Aorta (tissue), 5 donors: ENCODE measurements at regions not wholly inside any gene's neighbourhood (a gene's known extent, or its start where the extent isn't known, plus 50 kb on each side); places are given as distances from the start of the nearest gene placed in this dataset.

Experiments used
- ATAC-seq: fragments of 200-7000 bp; cut with Tn5 transposase; one replicate; pipeline ENCODE4 v1.9.1; 2022; ENCODE audit warnings: moderate library complexity; ENCODE audit not compliant: low FRiP score
- DNase-seq, 2 donors: peaks; one replicate each; pipeline ENCODE4 v3.0.0-alpha.2; 2020
- H3K27ac ChIP-seq, 2 donors: one replicate each; pipeline ENCODE4 v1.5.1; 2013; ENCODE audit warnings: low read length in 2 of 2, mild to moderate bottlenecking in 2 of 2, moderate library complexity in 2 of 2, control low read depth in 1 of 2, inconsistent platforms in 1 of 2, low read depth in 1 of 2
- H3K27me3 ChIP-seq, 2 donors: one replicate each; pipeline ENCODE4 v1.6.1; 2013; ENCODE audit warnings: control low read depth in 1 of 2, low read length in 1 of 2, mild to moderate bottlenecking in 1 of 2, moderate library complexity in 1 of 2; ENCODE audit not compliant: insufficient read depth in 2 of 2, control insufficient read depth in 1 of 2
- H3K36me3 ChIP-seq, 2 donors: one replicate each; pipeline ENCODE4 v1.6.1; 2013; ENCODE audit warnings: control low read depth in 1 of 2, low read length in 1 of 2, mild to moderate bottlenecking in 1 of 2; ENCODE audit not compliant: insufficient read depth in 2 of 2, control insufficient read depth in 1 of 2
- H3K4me1 ChIP-seq, 2 donors: one replicate each; pipeline ENCODE4 v1.6.1; 2013; ENCODE audit warnings: low read length in 2 of 2, control low read depth in 1 of 2, mild to moderate bottlenecking in 1 of 2, moderate library complexity in 1 of 2; ENCODE audit not compliant: insufficient read depth in 2 of 2, control insufficient read depth in 1 of 2
- H3K4me3 ChIP-seq, 2 donors: one replicate each; pipeline ENCODE4 v1.5.1; 2013; ENCODE audit warnings: low read length in 2 of 2, control low read depth in 1 of 2, mild to moderate bottlenecking in 1 of 2
- H3K9me3 ChIP-seq: one replicate; pipeline ENCODE4 v1.6.1; 2013; ENCODE audit warnings: mild to moderate bottlenecking, low read length; ENCODE audit not compliant: control insufficient read depth
- WGBS, 2 donors: extraction: QIAGEN DNeasy Blood & Tissue Kit; methylation state at CpG; one replicate each; pipeline ENCODE4 v1.1.7; 2013; 5-methylcytosine and 5-hydroxymethylcytosine counted together
- intact Hi-C, 2 donors: fragments of 100-400 bp; cut with DNase I; formaldehyde crosslinking; loops; one replicate each; pipeline versions ENCODE4 v1.14.2 to v1.15.0; 2022
- donor health status: healthy with polysubstance abuse.
- donor health status: Bipolar disorder and iron deficiency.
- donor health status: DM: no; HTN: no; CAD: no.
- donor health status: DM: no; HTN: no; CAD: no.
- donor health status: DM: yes; HTN: yes; CAD: no.

GRCh38 chr6:144935661-144936060, 650.5 kb downstream of the UTRN start:
- DNase-seq (no peak), ATAC-seq (no peak)
- no peaks in the 10 kb centered on the region for H3K9me3 ChIP-seq
- no peak overlapping the region for H3K27ac ChIP-seq
- 84 to 100% methylated on average over 1 of the region's 1 CpG for WGBS, 2 donors
- intact Hi-C loops: loop anchor here in 1 of 2 donors (10.0 kb wide), 1 partner anchor 351 kb away; no protein-coding TSS in a partner anchor
- no peaks in the 10 kb centered on the region for H3K4me1 ChIP-seq
- H3K4me3 ChIP-seq: no peak overlapping the region
- H3K36me3 ChIP-seq: no peaks in the 10 kb centered on the region
- no peaks in the 10 kb centered on the region for H3K27me3 ChIP-seq

- no peaks in the 10 kb centered on the region for H3K9me3 ChIP-seq
- no peaks in the 10 kb centered on the region for H3K36me3 ChIP-seq
- intact Hi-C loops: loop anchor here in 1 of 2 donors (10.0 kb wide), 1 partner anchor 352 kb away; no protein-coding TSS in a partner anchor
- no peak overlapping the region for H3K4me3 ChIP-seq
- WGBS, 2 donors: 49 to 69% methylated on average over 2 of the region's 2 CpGs
- H3K27ac ChIP-seq: no peak overlapping the region
- no peaks in the 10 kb centered on the region for H3K27me3 ChIP-seq
- ATAC-seq (no peak), DNase-seq (no peak)
- no peaks in the 10 kb centered on the region for H3K4me1 ChIP-seq
These were observed 651.6 kb downstream of the UTRN start for GRCh38 chr6:144936764-144937163.

DNA sequence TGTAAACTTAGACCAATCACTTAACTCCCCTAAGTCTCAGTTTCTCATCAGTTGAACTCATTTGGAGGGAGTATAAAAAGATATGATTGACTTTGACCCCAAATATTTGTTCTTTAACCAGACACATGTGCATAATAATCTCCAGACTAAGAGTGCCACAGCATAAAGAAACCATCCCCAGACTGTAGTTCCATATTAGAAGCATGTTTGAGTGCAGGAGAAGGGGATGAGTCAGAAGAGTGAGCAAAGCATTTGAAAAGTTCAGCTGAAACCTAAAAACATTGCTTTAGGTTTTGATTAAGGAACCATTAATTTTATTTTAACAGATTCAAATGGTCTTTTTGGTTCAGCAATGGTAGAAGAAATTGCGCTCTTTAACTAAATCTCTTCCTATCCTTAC, 654.8 kb downstream of the UTRN start:
- 97 to 100% methylated on average over 1 of the region's 1 CpG for WGBS, 2 donors
- peaks cover 0 to 2% of the 10 kb centered on the region in 2 donors for H3K4me1 ChIP-seq
- H3K36me3 ChIP-seq: no peaks in the 10 kb centered on the region
- H3K4me3 ChIP-seq: no peak overlapping the region
- H3K9me3 ChIP-seq: no peaks in the 10 kb centered on the region
- no peak for DNase-seq
- no peak overlapping the region for H3K27ac ChIP-seq
- no peak for ATAC-seq
- peaks cover 0 to 1% of the 10 kb centered on the region in 2 donors for H3K27me3 ChIP-seq
- intact Hi-C loops: loop anchor here in 1 of 2 donors (10.0 kb wide), 1 partner anchor 355 kb away; no protein-coding TSS in a partner anchor

- peaks cover 0 to 1% of the 10 kb centered on the region in 2 donors for H3K27me3 ChIP-seq
- H3K27ac ChIP-seq: no peak overlapping the region
- H3K4me3 ChIP-seq: no peak overlapping the region
- H3K4me1 ChIP-seq: peaks cover 0 to 2% of the 10 kb centered on the region in 2 donors
- intact Hi-C loops: no loop called here
- WGBS, 2 donors: 86% methylated on average over 4 of the region's 4 CpGs
- no peak for ATAC-seq
- no peaks in the 10 kb centered on the region for H3K36me3 ChIP-seq
- no peak for DNase-seq
- H3K9me3 ChIP-seq: no peaks in the 10 kb centered on the region
These were observed 659.0 kb downstream of the UTRN start for GRCh38 chr6:144944106-144944505.

DNA sequence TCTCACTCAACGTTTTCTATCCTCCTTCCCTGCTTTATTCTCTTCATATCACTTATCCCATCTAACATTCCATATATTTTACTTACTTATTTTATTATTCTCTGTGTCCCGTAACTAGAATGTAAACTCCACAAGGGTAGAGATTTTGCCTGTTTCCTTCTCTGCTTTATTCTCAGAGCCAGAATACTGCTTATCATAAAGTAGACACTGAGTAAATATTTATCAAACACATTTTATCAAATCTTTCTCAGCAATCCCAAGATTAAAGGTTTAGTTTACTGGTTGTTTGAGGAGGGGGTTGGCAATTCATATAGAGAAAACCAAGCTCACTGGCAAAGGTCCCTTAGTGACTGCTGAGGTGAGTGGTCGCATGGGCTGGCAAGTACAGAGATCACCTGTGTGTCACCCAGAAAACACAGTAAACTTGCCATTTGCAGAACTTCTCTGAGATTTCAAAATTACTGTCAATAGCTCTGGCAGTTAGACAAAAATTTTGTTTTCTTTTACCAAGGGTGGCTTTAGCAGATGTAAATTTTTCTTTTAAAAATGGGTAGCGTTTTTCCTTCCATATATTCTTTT, 662.4 kb downstream of the UTRN start:
- intact Hi-C loops: no loop called here
- H3K36me3 ChIP-seq: no peaks in the 10 kb centered on the region
- no peak for ATAC-seq
- peaks cover 0 to 2% of the 10 kb centered on the region in 2 donors for H3K4me1 ChIP-seq
- H3K9me3 ChIP-seq: no peaks in the 10 kb centered on the region
- H3K27me3 ChIP-seq: peaks cover 0 to 1% of the 10 kb centered on the region in 2 donors
- 61 to 68% methylated on average over 4 of the region's 4 CpGs for WGBS, 2 donors
- DNase-seq: no peak
- H3K4me3 ChIP-seq: no peak overlapping the region
- H3K27ac ChIP-seq: no peak overlapping the region

GRCh38 chr6:144951730-144952437, 666.7 kb downstream of the UTRN start:
- intact Hi-C loops: no loop called here
- 45 to 52% methylated on average over 3 of the region's 3 CpGs for WGBS, 2 donors
- Histone ChIP-seq H3K4me3 (no peak overlapping the region), H3K4me1 (no peaks in the 10 kb centered on the region), H3K36me3 (no peaks in the 10 kb centered on the region), H3K27me3 (no peaks in the 10 kb centered on the region), H3K9me3 (no peaks in the 10 kb centered on the region), H3K27ac (no peak overlapping the region)
- no peak for ATAC-seq
- DNase-seq: no peak

GRCh38 chr6:144952456-144953240, 667.5 kb downstream of the UTRN start:
- Histone ChIP-seq H3K27ac (no peak overlapping the region), H3K36me3 (no peaks in the 10 kb centered on the region), H3K4me1 (no peaks in the 10 kb centered on the region), H3K27me3 (no peaks in the 10 kb centered on the region), H3K4me3 (no peak overlapping the region), H3K9me3 (no peaks in the 10 kb centered on the region)
- DNase-seq: no peak
- WGBS, 2 donors: 90 to 92% methylated on average over 3 of the region's 3 CpGs
- intact Hi-C loops: no loop called here
- no peak for ATAC-seq

GRCh38 chr6:144953552-144954240, 668.6 kb downstream of the UTRN start:
- 81 to 82% methylated on average over 5 of the region's 5 CpGs for WGBS, 2 donors
- ATAC-seq (no peak), DNase-seq (no peak)
- Histone ChIP-seq H3K9me3 (no peaks in the 10 kb centered on the region), H3K36me3 (no peaks in the 10 kb centered on the region), H3K27ac (no peak overlapping the region), H3K4me1 (no peaks in the 10 kb centered on the region), H3K27me3 (no peaks in the 10 kb centered on the region), H3K4me3 (no peak overlapping the region)
- intact Hi-C loops: no loop called here
